K562 (cell line): ENCODE measurements at regions not wholly inside any gene's neighbourhood (a gene's known extent, or its start where the extent isn't known, plus 50 kb on each side); places are given as distances from the start of the nearest gene placed in this dataset.

ENCODE experiments used
- ATAC-seq: fragments of 200-7000 bp; cut with Tn5 transposase; 3 replicates; pipeline ENCODE4 v1.9.1; 2020; ENCODE audit warnings: moderate library complexity
- BruUV-seq: library from RNA; stranded (reverse); fragments of 400-500 nt; replicated peaks from 2 replicates; lab custom pipeline; 2021; lab: Mats Ljungman, UMichigan
- CTCF ChIA-PET: fragments of 300-600 bp; formaldehyde crosslinking; extraction: SDS; loops from one replicate; lab custom pipeline; 2021; ENCODE audit warnings: low intra/inter-chr PET ratio; lab: Yijun Ruan, JAX
- POLR2A ChIA-PET: fragments of 300-600, 350-650 bp; sonication (Branson Sonifier 250); formaldehyde crosslinking; extraction: SDS; loops from one replicate; lab custom pipeline; 2021; ENCODE audit warnings: antibody characterized with exemption, inconsistent platforms; lab: Yijun Ruan, JAX
- DNase-seq, 4 experiments: peaks; one replicate each; pipeline versions ENCODE4 v3.0.0 to v3.0.0-alpha.2; 2011 to 2018; ENCODE audit warnings: low spot score in 3 of 4, mixed read lengths in 3 of 4; ENCODE audit errors: extremely low read depth in 1 of 4
- FAIRE-seq: peaks from 2 replicates; lab custom pipeline; 2011; peaks lifted over from hg19 to GRCh38; lab: Jason Lieb, UNC
- H2AFZ ChIP-seq: 2 replicates; pipeline ENCODE4 v1.6.0; 2011; ENCODE audit warnings: low read depth, low read length, control low read depth, inconsistent platforms
- H3K27ac ChIP-seq: fragments of 200-600 bp; 3 replicates; pipeline ENCODE4 v1.8.0; 2011; ENCODE audit warnings: low read depth, mild to moderate bottlenecking, control low read depth, inconsistent platforms, low read length, moderate library complexity, mixed read lengths; ENCODE audit errors: extremely low read depth
- H3K27me3 ChIP-seq, 2 experiments: fragments of 300-600 bp in 1 of 2; 2 replicates in 1 of 2; 3 replicates in 1 of 2; pipeline versions ENCODE4 v1.6.0 to v1.8.0; 2011; ENCODE audit warnings: inconsistent platforms in 2 of 2, low read length in 2 of 2, mild to moderate bottlenecking in 1 of 2, mixed read lengths in 1 of 2, moderate library complexity in 1 of 2; ENCODE audit not compliant: control insufficient read depth in 2 of 2, insufficient read depth in 2 of 2
- H3K36me3 ChIP-seq: fragments of 300-600 bp; 3 replicates; pipeline ENCODE4 v1.8.0; 2011; ENCODE audit warnings: mild to moderate bottlenecking, low read length, inconsistent platforms; ENCODE audit not compliant: control insufficient read depth, insufficient read depth
- H3K4me1 ChIP-seq, 2 experiments: fragments of 200-600 bp in 1 of 2; replicated peaks in 1 of 2; 2 replicates in 1 of 2; 3 replicates in 1 of 2; pipeline versions ENCODE4 v1.5.1 to v1.8.0; 2011; ENCODE audit warnings: inconsistent platforms in 2 of 2, low read length in 2 of 2, mild to moderate bottlenecking in 1 of 2, mixed read lengths in 1 of 2, moderate library complexity in 1 of 2; ENCODE audit not compliant: control insufficient read depth in 2 of 2, insufficient read depth in 2 of 2
- H3K4me2 ChIP-seq: 2 replicates; pipeline ENCODE4 v1.6.1; 2011; ENCODE audit warnings: low read length, control low read depth, inconsistent platforms, mixed read lengths; ENCODE audit not compliant: insufficient read depth
- H3K4me3 ChIP-seq: fragments of 200-600 bp; sonication (generic), shearing (Covaris generic); 2 replicates; pipeline ENCODE4 v1.5.1; 2016; ENCODE audit warnings: control low read depth, inconsistent platforms
- H3K79me2 ChIP-seq: fragments of 200-600 bp; 3 replicates; pipeline ENCODE4 v1.8.0; 2011; ENCODE audit warnings: low read length, inconsistent platforms; ENCODE audit not compliant: control insufficient read depth, insufficient read depth
- H3K9ac ChIP-seq, 2 experiments: 2 replicates each; pipeline versions ENCODE4 v1.6.0 to v1.6.1; 2011; ENCODE audit warnings: low read depth in 2 of 2, low read length in 2 of 2, control low read depth in 1 of 2, inconsistent platforms in 1 of 2, mild to moderate bottlenecking in 1 of 2, mixed read lengths in 1 of 2; ENCODE audit not compliant: insufficient read depth in 1 of 2
- H3K9me1 ChIP-seq: one replicate; pipeline ENCODE4 v1.6.0; 2011; ENCODE audit warnings: inconsistent platforms, mild to moderate bottlenecking, low read length, moderate library complexity; ENCODE audit not compliant: control insufficient read depth, insufficient read depth
- H3K9me3 ChIP-seq: replicated peaks from 2 replicates; pipeline ENCODE4 v1.5.1; 2011; ENCODE audit warnings: low read depth, low read length, inconsistent platforms; ENCODE audit not compliant: control insufficient read depth, insufficient read depth
- H4K20me1 ChIP-seq: replicated peaks from 2 replicates; pipeline ENCODE4 v1.6.1; 2011; ENCODE audit warnings: low read length, inconsistent platforms, mixed read lengths; ENCODE audit not compliant: control insufficient read depth, insufficient read depth
- ADNP ChIP-seq: fragments of 200-800 bp; sonication (Bioruptor generic); IDR thresholded peaks from 2 replicates; pipeline ENCODE4 v1.6.1; 2016; ENCODE audit warnings: missing genetic modification characterization, missing compliant biosample characterization
- CHD2 ChIP-seq: IDR thresholded peaks from 2 replicates; pipeline ENCODE4 v1.6.1; 2011; ENCODE audit warnings: low read depth, low read length
- GABPB2 ChIP-seq: fragments of 250-450 bp; sonication (Bioruptor Pico); conservative IDR thresholded peaks from 2 replicates; pipeline ENCODE4 v1.5.1; 2021; ENCODE audit warnings: mild to moderate bottlenecking
- HLTF ChIP-seq: fragments of 450-650 bp; IDR thresholded peaks from 2 replicates; pipeline ENCODE4 v1.6.1; 2016
- LARP7 ChIP-seq: fragments of 450-650 bp; IDR thresholded peaks from 2 replicates; pipeline ENCODE4 v1.6.1; 2016
- TOE1 ChIP-seq, 2 experiments: fragments of 450-650 bp in 1 of 2; sonication (generic) in 1 of 2; formaldehyde crosslinking in 1 of 2; IDR thresholded peaks; 2 replicates each; pipeline versions ENCODE4 v1.7.1 to v1.8.0; 2016 to 2022; ENCODE audit warnings: borderline replicate concordance in 2 of 2, mild to moderate bottlenecking in 2 of 2, antibody characterized with exemption in 1 of 2, inconsistent platforms in 1 of 2, low read depth in 1 of 2, missing genetic modification reagents in 1 of 2, moderate library complexity in 1 of 2
- ZKSCAN1 ChIP-seq: fragments of 150-350 bp; IDR thresholded peaks from 2 replicates; pipeline ENCODE4 v1.6.1; 2016; ENCODE audit warnings: low read depth, low read length
- ZNF140 ChIP-seq: fragments of 250-450 bp; sonication (Bioruptor Pico); IDR thresholded peaks from 2 replicates; pipeline ENCODE4 v1.8.0; 2021; ENCODE audit warnings: moderate library complexity, mild to moderate bottlenecking, inconsistent platforms
- ZNF232 ChIP-seq: sonication (generic); formaldehyde crosslinking; IDR thresholded peaks from 2 replicates; pipeline ENCODE4 v1.8.0; 2022; ENCODE audit warnings: mild to moderate bottlenecking, missing genetic modification reagents
- ZNF253 ChIP-seq: fragments of 250-450 bp; sonication (Bioruptor Pico); conservative IDR thresholded peaks from 2 replicates; pipeline ENCODE4 v1.6.1; 2021; ENCODE audit warnings: mild to moderate bottlenecking
- ZNF280A ChIP-seq: fragments of 450-650 bp; IDR thresholded peaks from 2 replicates; pipeline ENCODE4 v1.6.1; 2018; ENCODE audit warnings: mild to moderate bottlenecking, low read depth; ENCODE audit not compliant: partially characterized antibody
- WGBS: fragments of 100-300 bp; shearing (Covaris generic); methylation state at CpG from one replicate; pipeline ENCODE4 v1.1.6; 2016; ENCODE audit warnings: low coverage, mixed read lengths; ENCODE audit not compliant: insufficient coverage; ENCODE audit errors: missing lambda C conversion rate; 5-methylcytosine and 5-hydroxymethylcytosine counted together
- in situ Hi-C: fragments of 300-500 bp; cut with MboI; formaldehyde crosslinking; loops from 4 replicates; pipeline ENCODE4 v1.15.0; 2018; ENCODE audit warnings: inconsistent platforms, mixed read lengths
- intact Hi-C: fragments of 100-400 bp; cut with micrococcal nuclease; formaldehyde crosslinking; loops from 2 replicates; pipeline ENCODE4 v1.14.2; 2022
- TF ChIP-seq, protein P1 (sequence below): fragments of 450-650 bp; IDR thresholded peaks from 2 replicates; pipeline ENCODE4 v1.6.1; 2016; ENCODE audit warnings: mild to moderate bottlenecking, moderate library complexity

GRCh38 chr2:53177327-53177726 is 590.3 kb upstream of the CHAC2 start:
- no TSS peak for BruUV-seq
- no peaks in the 10 kb centered on the region for H3K9me3 ChIP-seq
- H4K20me1 ChIP-seq = no peaks in the 10 kb centered on the region
- no peak for FAIRE-seq
- H3K79me2 ChIP-seq = no peaks in the 10 kb centered on the region
- no peak for DNase-seq
- H3K36me3 ChIP-seq = no peaks in the 10 kb centered on the region
- ChIA-PET POLR2A (no interaction called here), CTCF (no interaction called here)
- H3K4me1 ChIP-seq = no peaks in the 10 kb centered on the region
- no peak overlapping the region for H2AFZ ChIP-seq
- in situ Hi-C loops = no loop called here
- H3K4me2 ChIP-seq = no peak overlapping the region
- no peak overlapping the region for H3K27ac ChIP-seq
- H3K9ac ChIP-seq = no peak overlapping the region
- H3K9me1 ChIP-seq = no peaks in the 10 kb centered on the region
- ATAC-seq = no peak
- intact Hi-C loops = no loop called here
- no peak overlapping the region for H3K4me3 ChIP-seq
- H3K27me3 ChIP-seq = no peaks in the 10 kb centered on the region
- WGBS = 0% methylated on average over 1 of the region's 1 CpG
- TF ChIP-seq HLTF = no peak
- TF ChIP-seq ZNF280A = no peak
- TF ChIP-seq CHD2 = no peak
- no peak for TF ChIP-seq ZNF232 (CRISPR knock-in tag)
- no peak for TF ChIP-seq TOE1 (IDR thresholded peaks at IDR 0.05; ENCODE audit: borderline replicate concordance)
- no peak for TF ChIP-seq TOE1 (CRISPR knock-in tag; IDR thresholded peaks at IDR 0.05; ENCODE audit: borderline replicate concordance, low read depth)
- TF ChIP-seq ZNF253 = no peak
- no peak for TF ChIP-seq ZNF140
- TF ChIP-seq ADNP (tag) = no peak
- TF ChIP-seq ZKSCAN1 = no peak
- no peak for TF ChIP-seq GABPB2 (CRISPR knock-in tag)
- TF ChIP-seq, protein P1, sequence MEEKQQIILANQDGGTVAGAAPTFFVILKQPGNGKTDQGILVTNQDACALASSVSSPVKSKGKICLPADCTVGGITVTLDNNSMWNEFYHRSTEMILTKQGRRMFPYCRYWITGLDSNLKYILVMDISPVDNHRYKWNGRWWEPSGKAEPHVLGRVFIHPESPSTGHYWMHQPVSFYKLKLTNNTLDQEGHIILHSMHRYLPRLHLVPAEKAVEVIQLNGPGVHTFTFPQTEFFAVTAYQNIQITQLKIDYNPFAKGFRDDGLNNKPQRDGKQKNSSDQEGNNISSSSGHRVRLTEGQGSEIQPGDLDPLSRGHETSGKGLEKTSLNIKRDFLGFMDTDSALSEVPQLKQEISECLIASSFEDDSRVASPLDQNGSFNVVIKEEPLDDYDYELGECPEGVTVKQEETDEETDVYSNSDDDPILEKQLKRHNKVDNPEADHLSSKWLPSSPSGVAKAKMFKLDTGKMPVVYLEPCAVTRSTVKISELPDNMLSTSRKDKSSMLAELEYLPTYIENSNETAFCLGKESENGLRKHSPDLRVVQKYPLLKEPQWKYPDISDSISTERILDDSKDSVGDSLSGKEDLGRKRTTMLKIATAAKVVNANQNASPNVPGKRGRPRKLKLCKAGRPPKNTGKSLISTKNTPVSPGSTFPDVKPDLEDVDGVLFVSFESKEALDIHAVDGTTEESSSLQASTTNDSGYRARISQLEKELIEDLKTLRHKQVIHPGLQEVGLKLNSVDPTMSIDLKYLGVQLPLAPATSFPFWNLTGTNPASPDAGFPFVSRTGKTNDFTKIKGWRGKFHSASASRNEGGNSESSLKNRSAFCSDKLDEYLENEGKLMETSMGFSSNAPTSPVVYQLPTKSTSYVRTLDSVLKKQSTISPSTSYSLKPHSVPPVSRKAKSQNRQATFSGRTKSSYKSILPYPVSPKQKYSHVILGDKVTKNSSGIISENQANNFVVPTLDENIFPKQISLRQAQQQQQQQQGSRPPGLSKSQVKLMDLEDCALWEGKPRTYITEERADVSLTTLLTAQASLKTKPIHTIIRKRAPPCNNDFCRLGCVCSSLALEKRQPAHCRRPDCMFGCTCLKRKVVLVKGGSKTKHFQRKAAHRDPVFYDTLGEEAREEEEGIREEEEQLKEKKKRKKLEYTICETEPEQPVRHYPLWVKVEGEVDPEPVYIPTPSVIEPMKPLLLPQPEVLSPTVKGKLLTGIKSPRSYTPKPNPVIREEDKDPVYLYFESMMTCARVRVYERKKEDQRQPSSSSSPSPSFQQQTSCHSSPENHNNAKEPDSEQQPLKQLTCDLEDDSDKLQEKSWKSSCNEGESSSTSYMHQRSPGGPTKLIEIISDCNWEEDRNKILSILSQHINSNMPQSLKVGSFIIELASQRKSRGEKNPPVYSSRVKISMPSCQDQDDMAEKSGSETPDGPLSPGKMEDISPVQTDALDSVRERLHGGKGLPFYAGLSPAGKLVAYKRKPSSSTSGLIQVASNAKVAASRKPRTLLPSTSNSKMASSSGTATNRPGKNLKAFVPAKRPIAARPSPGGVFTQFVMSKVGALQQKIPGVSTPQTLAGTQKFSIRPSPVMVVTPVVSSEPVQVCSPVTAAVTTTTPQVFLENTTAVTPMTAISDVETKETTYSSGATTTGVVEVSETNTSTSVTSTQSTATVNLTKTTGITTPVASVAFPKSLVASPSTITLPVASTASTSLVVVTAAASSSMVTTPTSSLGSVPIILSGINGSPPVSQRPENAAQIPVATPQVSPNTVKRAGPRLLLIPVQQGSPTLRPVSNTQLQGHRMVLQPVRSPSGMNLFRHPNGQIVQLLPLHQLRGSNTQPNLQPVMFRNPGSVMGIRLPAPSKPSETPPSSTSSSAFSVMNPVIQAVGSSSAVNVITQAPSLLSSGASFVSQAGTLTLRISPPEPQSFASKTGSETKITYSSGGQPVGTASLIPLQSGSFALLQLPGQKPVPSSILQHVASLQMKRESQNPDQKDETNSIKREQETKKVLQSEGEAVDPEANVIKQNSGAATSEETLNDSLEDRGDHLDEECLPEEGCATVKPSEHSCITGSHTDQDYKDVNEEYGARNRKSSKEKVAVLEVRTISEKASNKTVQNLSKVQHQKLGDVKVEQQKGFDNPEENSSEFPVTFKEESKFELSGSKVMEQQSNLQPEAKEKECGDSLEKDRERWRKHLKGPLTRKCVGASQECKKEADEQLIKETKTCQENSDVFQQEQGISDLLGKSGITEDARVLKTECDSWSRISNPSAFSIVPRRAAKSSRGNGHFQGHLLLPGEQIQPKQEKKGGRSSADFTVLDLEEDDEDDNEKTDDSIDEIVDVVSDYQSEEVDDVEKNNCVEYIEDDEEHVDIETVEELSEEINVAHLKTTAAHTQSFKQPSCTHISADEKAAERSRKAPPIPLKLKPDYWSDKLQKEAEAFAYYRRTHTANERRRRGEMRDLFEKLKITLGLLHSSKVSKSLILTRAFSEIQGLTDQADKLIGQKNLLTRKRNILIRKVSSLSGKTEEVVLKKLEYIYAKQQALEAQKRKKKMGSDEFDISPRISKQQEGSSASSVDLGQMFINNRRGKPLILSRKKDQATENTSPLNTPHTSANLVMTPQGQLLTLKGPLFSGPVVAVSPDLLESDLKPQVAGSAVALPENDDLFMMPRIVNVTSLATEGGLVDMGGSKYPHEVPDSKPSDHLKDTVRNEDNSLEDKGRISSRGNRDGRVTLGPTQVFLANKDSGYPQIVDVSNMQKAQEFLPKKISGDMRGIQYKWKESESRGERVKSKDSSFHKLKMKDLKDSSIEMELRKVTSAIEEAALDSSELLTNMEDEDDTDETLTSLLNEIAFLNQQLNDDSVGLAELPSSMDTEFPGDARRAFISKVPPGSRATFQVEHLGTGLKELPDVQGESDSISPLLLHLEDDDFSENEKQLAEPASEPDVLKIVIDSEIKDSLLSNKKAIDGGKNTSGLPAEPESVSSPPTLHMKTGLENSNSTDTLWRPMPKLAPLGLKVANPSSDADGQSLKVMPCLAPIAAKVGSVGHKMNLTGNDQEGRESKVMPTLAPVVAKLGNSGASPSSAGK = no peak
- TF ChIP-seq LARP7 = no peak
